GM12875 (cell line): ENCODE measurements at regions not wholly inside any gene's neighbourhood (a gene's known extent, or its start where the extent isn't known, plus 50 kb on each side); places are given as distances from the start of the nearest gene placed in this dataset.

Experiments
- H3K4me3 ChIP-seq: one replicate; pipeline ENCODE4 v1.5.1; 2011; ENCODE audit warnings: low read depth, low read length, control low read depth
- CTCF ChIP-seq: IDR thresholded peaks from 2 replicates; pipeline ENCODE4 v1.5.1; 2011; ENCODE audit warnings: low read depth, mild to moderate bottlenecking, control low read depth, inconsistent platforms, low read length, moderate library complexity, borderline replicate concordance; ENCODE audit not compliant: insufficient read depth

GRCh38 chr7:22586101-22586785 lies 86.3 kb upstream of the STEAP1B start:
- TF ChIP-seq CTCF, result no peak

DNA sequence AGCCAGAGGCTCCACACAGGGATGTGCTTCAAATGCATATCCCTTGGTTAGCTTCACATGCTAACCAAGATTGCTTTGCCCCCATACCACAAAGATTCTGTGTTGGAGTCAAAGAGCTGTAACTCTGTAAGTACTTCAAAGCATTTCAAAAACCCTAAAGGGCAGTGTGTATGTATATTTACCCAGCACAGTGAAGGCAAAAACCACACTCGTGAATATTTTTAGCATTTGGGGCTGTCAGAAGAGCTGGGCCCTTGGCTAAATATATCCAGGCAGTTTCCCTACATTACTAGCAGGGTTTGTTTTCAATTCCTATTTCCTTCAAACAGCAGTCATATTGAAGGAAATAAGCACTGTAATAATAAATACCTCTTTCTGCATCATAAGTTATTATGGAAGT lies 84.2 kb upstream of the STEAP1B start:
- H3K4me3 ChIP-seq, result no peak overlapping the region
- no peak for TF ChIP-seq CTCF

More at GRCh38 chr7:22586101-22586785, 86.3 kb upstream of the STEAP1B start:
- no peak overlapping the region for H3K4me3 ChIP-seq

DNA sequence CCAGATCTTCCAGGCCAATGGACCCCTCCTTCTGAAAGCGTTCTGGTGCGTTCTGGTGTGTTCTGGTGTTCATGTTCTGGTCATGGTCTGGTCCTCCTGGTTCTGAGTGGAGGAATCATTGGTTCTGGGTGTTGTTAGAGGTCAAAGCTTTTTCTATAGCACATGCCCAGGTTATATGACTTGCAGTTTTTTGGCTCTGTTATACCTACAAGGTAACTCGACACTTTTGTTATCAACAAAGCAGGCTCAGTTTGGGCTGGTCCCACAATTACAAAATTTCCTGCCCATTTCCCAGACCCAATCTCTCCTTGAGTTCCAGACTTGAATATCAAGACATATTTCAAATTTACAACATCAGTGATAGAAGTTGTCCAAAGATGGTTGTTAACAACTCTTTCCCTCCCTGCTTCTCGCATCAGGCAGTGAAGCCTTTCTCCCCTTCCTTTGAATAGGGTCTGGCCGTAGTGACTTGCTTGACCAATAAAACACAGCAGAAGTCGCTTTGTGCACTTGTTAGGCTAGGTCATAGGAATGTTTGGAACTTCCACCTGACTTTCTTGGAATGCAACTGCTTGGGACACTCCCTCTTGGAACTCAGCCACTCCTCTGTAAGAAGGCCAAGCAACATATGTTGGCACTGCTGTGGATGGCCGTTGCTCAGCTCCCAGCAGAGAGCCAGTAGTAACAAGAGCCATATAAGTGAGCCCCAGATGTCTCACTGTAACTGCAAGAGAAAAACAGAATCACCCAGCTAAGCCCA lies 83.1 kb upstream of the STEAP1B start:
- H3K4me3 ChIP-seq, result no peak overlapping the region
- TF ChIP-seq CTCF, result no peak

DNA sequence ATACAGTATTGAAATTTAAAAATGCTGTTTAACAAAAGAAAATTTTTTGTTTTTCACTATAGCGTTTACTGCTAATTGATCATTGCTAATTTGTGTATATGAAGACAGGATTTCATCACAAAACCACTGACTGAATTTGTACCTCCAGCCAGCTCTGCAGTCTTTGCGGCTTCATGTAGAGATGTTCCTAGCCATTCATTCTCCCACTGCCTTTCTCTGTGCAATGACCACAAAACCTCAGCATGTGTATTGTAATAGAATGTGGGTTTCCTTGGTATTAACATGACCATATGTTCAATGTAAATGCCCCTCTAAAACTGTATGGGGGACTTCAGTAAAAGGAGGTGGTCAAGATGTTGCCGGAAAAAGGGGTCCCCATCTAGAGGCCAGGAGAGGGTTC lies 81.1 kb upstream of the STEAP1B start:
- no peak overlapping the region for H3K4me3 ChIP-seq
- TF ChIP-seq CTCF, result no peak

GRCh38 chr7:22579961-22580360 lies 80.0 kb upstream of the STEAP1B start:
- TF ChIP-seq CTCF, result no peak
- no peak overlapping the region for H3K4me3 ChIP-seq

DNA sequence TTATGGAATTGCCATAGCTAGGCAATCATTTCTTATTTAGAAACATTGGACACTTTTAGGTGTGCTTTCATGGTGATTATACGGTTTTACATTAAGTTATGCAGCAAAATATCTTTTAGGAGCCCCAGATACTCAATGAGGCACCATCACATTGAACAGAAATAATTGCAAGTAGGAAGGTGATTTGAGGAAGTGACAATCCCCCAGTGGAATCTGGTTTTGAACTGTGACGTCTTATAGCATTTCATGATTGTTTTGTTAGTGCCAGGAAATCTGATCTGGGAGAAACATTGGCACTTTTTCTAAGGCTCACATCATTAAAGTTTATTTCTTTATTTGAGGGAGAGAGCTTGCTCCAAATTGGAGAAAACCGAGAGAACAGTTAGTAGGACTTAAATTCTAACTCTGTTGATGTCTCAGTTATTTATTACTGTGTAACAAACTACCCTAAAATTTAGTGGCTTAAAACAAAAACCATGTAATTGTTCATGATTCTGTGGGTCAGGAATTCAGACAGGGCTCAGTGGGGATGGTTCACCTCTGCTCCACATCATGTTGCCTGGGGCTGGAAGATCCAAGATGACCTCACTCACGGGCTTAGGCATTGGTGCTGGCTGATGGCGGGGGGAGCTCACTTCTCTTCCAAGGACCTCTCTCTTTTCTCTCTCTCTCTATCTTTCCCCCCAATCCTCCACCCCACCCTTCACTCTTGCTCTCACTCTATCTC lies 78.2 kb upstream of the STEAP1B start:
- no peak overlapping the region for H3K4me3 ChIP-seq
- no peak for TF ChIP-seq CTCF

- no peak overlapping the region for H3K4me3 ChIP-seq
- no peak for TF ChIP-seq CTCF
Observed at GRCh38 chr7:22577470-22578001, 77.5 kb upstream of the STEAP1B start.
